ENCODE measurements at regions not wholly inside any gene's neighbourhood (a gene's known extent, or its start where the extent isn't known, plus 50 kb on each side); places are given as distances from the start of the nearest gene placed in this dataset.

- in situ Hi-C loops (cut with MboI) (loop anchor here (5.0 kb wide), 1 partner anchor 342 kb away; no protein-coding TSS in a partner anchor), intact Hi-C loops (cut with micrococcal nuclease) (no loop called here)
- Histone ChIP-seq H3K9ac (ENCODE audit: insufficient read depth in 1 of 2, low read depth in 2 of 2, low read length in 2 of 2) (no peak overlapping the region), H2AFZ (ENCODE audit: low read depth, low read length) (no peak overlapping the region), H3K79me2 (ENCODE audit: control insufficient read depth, insufficient read depth, low read length) (peaks cover 69% of the 10 kb centered on the region), H3K9me3 (replicated peaks; ENCODE audit: control insufficient read depth, insufficient read depth, low read depth, low read length) (no peaks in the 10 kb centered on the region; the same call in 1 of the 2 replicates), H3K27ac (ENCODE audit: extremely low read depth, low read depth, low read length) (no peak overlapping the region), H3K36me3 (ENCODE audit: control insufficient read depth, insufficient read depth, low read length) (no peaks in the 10 kb centered on the region), H3K4me1 (replicated peaks in 1 of 2; ENCODE audit: control insufficient read depth in 2 of 2, insufficient read depth in 2 of 2, low read length in 2 of 2) (no peaks in the 10 kb centered on the region), H3K9me1 (ENCODE audit: control insufficient read depth, insufficient read depth, low read length) (no peaks in the 10 kb centered on the region), H3K4me2 (ENCODE audit: insufficient read depth, low read length) (no peak overlapping the region), H3K4me3 (no peak overlapping the region), H4K20me1 (replicated peaks; ENCODE audit: control insufficient read depth, insufficient read depth, low read length) (no peaks in the 10 kb centered on the region), H3K27me3 (ENCODE audit: control insufficient read depth in 2 of 2, insufficient read depth in 2 of 2, low read length in 2 of 2) (no peaks in the 10 kb centered on the region)
- CTCF ChIA-PET (ENCODE audit: low intra/inter-chr PET ratio): no interaction called here
- BruUV-seq (replicated peaks): no TSS peak
- POLR2A ChIA-PET: no interaction called here
- ATAC-seq (peak; percentile 62), FAIRE-seq (no peak), DNase-seq (ENCODE audit: extremely low read depth in 1 of 4, low spot score in 3 of 4) (peak in 3 of 4 experiments; percentile 27 to 37 (median 32))
- WGBS (ENCODE audit: insufficient coverage, low coverage, missing lambda C conversion rate): 6% methylated on average over 1 of the region's 1 CpG
- no peak for TF ChIP-seq NR4A1 (CRISPR knock-in tag; IDR thresholded peaks at IDR 0.05)
- TF ChIP-seq NR4A1 (tag; IDR thresholded peaks at IDR 0.05): no peak
- no peak for TF ChIP-seq HIVEP1 (CRISPR knock-in tag; IDR thresholded peaks at IDR 0.05)
- no peak for TF ChIP-seq KLF1 (tag; IDR thresholded peaks at IDR 0.05)
- TF ChIP-seq ZNF253 (CRISPR knock-in tag; conservative IDR thresholded peaks at IDR 0.05): no peak
- TF ChIP-seq RHOXF2B (CRISPR knock-in tag; conservative IDR thresholded peaks at IDR 0.05): no peak
- TF ChIP-seq, protein P1, sequence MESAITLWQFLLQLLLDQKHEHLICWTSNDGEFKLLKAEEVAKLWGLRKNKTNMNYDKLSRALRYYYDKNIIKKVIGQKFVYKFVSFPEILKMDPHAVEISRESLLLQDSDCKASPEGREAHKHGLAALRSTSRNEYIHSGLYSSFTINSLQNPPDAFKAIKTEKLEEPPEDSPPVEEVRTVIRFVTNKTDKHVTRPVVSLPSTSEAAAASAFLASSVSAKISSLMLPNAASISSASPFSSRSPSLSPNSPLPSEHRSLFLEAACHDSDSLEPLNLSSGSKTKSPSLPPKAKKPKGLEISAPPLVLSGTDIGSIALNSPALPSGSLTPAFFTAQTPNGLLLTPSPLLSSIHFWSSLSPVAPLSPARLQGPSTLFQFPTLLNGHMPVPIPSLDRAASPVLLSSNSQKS (CRISPR knock-in tag; IDR thresholded peaks at IDR 0.05): no peak
- no peak for TF ChIP-seq HDGF (IDR thresholded peaks at IDR 0.05)
- TF ChIP-seq GABPB2 (CRISPR knock-in tag; conservative IDR thresholded peaks at IDR 0.05): no peak
- TF ChIP-seq NR2C1 (IDR thresholded peaks at IDR 0.05): no peak
- no peak for TF ChIP-seq NR2C1 (tag; IDR thresholded peaks at IDR 0.05)
- TF ChIP-seq SMC3 (conservative IDR thresholded peaks at IDR 0.05; ENCODE audit: insufficient read depth, low read depth, low read length): no peak
- TF ChIP-seq, protein P2, sequence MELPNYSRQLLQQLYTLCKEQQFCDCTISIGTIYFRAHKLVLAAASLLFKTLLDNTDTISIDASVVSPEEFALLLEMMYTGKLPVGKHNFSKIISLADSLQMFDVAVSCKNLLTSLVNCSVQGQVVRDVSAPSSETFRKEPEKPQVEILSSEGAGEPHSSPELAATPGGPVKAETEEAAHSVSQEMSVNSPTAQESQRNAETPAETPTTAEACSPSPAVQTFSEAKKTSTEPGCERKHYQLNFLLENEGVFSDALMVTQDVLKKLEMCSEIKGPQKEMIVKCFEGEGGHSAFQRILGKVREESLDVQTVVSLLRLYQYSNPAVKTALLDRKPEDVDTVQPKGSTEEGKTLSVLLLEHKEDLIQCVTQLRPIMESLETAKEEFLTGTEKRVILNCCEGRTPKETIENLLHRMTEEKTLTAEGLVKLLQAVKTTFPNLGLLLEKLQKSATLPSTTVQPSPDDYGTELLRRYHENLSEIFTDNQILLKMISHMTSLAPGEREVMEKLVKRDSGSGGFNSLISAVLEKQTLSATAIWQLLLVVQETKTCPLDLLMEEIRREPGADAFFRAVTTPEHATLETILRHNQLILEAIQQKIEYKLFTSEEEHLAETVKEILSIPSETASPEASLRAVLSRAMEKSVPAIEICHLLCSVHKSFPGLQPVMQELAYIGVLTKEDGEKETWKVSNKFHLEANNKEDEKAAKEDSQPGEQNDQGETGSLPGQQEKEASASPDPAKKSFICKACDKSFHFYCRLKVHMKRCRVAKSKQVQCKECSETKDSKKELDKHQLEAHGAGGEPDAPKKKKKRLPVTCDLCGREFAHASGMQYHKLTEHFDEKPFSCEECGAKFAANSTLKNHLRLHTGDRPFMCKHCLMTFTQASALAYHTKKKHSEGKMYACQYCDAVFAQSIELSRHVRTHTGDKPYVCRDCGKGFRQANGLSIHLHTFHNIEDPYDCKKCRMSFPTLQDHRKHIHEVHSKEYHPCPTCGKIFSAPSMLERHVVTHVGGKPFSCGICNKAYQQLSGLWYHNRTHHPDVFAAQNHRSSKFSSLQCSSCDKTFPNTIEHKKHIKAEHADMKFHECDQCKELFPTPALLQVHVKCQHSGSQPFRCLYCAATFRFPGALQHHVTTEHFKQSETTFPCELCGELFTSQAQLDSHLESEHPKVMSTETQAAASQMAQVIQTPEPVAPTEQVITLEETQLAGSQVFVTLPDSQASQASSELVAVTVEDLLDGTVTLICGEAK (IDR thresholded peaks at IDR 0.05): no peak
- TF ChIP-seq, protein P2 (CRISPR knock-in tag; IDR thresholded peaks at IDR 0.05): no peak
- no peak for TF ChIP-seq MCM2 (IDR thresholded peaks at IDR 0.05; ENCODE audit: low read depth)
Measured at GRCh38 chr21:10430005-10430404, 91.4 kb upstream of the TPTE start.
